ENCODE measurements at regions not wholly inside any gene's neighbourhood (a gene's known extent, or its start where the extent isn't known, plus 50 kb on each side); places are given as distances from the start of the nearest gene placed in this dataset.

DNA sequence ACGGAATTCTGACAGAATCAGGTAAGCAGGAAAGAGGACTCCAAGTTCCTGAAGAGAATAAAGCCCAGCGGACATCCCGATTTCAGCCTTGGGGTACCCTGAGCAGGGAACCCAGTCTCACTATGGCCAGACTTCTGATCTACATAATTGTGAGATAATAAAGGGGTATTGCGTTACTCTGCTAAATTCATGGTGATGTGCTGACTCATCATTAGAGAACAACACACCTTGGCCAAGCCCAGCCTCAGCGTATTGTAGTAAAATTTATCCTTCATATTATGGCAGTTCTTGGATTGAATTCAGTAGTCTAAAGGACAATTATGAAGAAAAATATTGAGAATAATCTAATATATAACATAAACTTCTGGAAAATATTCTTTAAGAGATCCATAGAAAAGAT, 170.2 kb upstream of the MAD2L1 start:
- Mint-ChIP-seq H3K4me1 (no peaks in the 10 kb centered on the region), H3K36me3 (ENCODE audit: insufficient read depth in 1 of 3, low read depth in 3 of 3) (no peaks in the 10 kb centered on the region; a peak in 1 of 7 replicates), H3K27ac (peak overlapping the region in 1 of 3 experiments; percentile 30; a peak in 2 of 7 replicates), H3K9me3 (peaks cover 0 to 3% of the 10 kb centered on the region in 2 experiments; a peak in 3 of 5 replicates), H3K4me3 (no peak overlapping the region), H3K27me3 (ENCODE audit: low read depth) (no peaks in the 10 kb centered on the region)
- no peak overlapping the region for H4K5ac ChIP-seq (ENCODE audit: insufficient read length, low read depth, low read length)
- no peaks in the 10 kb centered on the region for H3K23me2 ChIP-seq (ENCODE audit: insufficient read length, low read depth, low read length, poor library complexity, severe bottlenecking)
- H2BK12ac ChIP-seq (ENCODE audit: insufficient read length, low read depth, low read length) = no peak overlapping the region
- no CpG with 5 or more reads among the region's 5 CpGs for WGBS (ENCODE audit: extremely low coverage, insufficient read length, low lambda C conversion rate)
- no peaks in the 10 kb centered on the region for H3K4me1 ChIP-seq (ENCODE audit: insufficient read depth, low read length)
- no peaks in the 10 kb centered on the region for H3K9me3 ChIP-seq (ENCODE audit: control insufficient read depth, low read depth, low read length)
- H3K14ac ChIP-seq (ENCODE audit: insufficient read depth, low read length) = no peak overlapping the region
- H3K27me3 ChIP-seq (ENCODE audit: insufficient read depth, low read length) = no peaks in the 10 kb centered on the region
- no peak overlapping the region for H2BK120ac ChIP-seq (ENCODE audit: low read depth, low read length, poor library complexity, severe bottlenecking)
- no peaks in the 10 kb centered on the region for H3K79me1 ChIP-seq (ENCODE audit: insufficient read depth, low read depth, low read length, poor library complexity, severe bottlenecking)
- no peak overlapping the region for H2AFZ ChIP-seq (ENCODE audit: low read length)
- no peak overlapping the region for H2BK5ac ChIP-seq (ENCODE audit: insufficient read length, low read length)
- no peak overlapping the region for H3T11ph ChIP-seq (ENCODE audit: low read length)
- H4K8ac ChIP-seq (replicated peaks; ENCODE audit: insufficient read length, low read depth, low read length) = no peak overlapping the region
- H2BK20ac ChIP-seq (ENCODE audit: low read depth, low read length, poor library complexity, severe bottlenecking) = peak overlapping the region; percentile 75
- H2BK15ac ChIP-seq (ENCODE audit: low read depth, low read length) = no peak overlapping the region
- no peaks in the 10 kb centered on the region for H3K79me2 ChIP-seq (ENCODE audit: insufficient read depth, low read length)
- no peak overlapping the region for H3K23ac ChIP-seq (ENCODE audit: insufficient read length, low read depth, low read length)
- no peak overlapping the region for H3K4me2 ChIP-seq (ENCODE audit: insufficient read depth, insufficient read length, low read length)
- no peaks in the 10 kb centered on the region for H4K20me1 ChIP-seq (ENCODE audit: control insufficient read depth, insufficient read depth, insufficient read length)
- no peak overlapping the region for H3K4ac ChIP-seq (ENCODE audit: low read depth, low read length)
- H3K9ac ChIP-seq (ENCODE audit: extremely low read depth, insufficient read length, low read length) = no peak overlapping the region
- no peak overlapping the region for H3K27ac ChIP-seq (ENCODE audit: insufficient read length, low read depth, low read length)
- no peak overlapping the region for H3K18ac ChIP-seq (ENCODE audit: insufficient read length, low read depth, low read length)
- no peak overlapping the region for H2AK5ac ChIP-seq (ENCODE audit: insufficient read length, low read length)
- DNase-seq = no peak
- TF ChIP-seq, protein P1, sequence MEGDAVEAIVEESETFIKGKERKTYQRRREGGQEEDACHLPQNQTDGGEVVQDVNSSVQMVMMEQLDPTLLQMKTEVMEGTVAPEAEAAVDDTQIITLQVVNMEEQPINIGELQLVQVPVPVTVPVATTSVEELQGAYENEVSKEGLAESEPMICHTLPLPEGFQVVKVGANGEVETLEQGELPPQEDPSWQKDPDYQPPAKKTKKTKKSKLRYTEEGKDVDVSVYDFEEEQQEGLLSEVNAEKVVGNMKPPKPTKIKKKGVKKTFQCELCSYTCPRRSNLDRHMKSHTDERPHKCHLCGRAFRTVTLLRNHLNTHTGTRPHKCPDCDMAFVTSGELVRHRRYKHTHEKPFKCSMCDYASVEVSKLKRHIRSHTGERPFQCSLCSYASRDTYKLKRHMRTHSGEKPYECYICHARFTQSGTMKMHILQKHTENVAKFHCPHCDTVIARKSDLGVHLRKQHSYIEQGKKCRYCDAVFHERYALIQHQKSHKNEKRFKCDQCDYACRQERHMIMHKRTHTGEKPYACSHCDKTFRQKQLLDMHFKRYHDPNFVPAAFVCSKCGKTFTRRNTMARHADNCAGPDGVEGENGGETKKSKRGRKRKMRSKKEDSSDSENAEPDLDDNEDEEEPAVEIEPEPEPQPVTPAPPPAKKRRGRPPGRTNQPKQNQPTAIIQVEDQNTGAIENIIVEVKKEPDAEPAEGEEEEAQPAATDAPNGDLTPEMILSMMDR (conservative IDR thresholded peaks at IDR 0.05) = no peak
- H4K91ac ChIP-seq (ENCODE audit: insufficient read length, low read depth, low read length) = no peak overlapping the region
- no peak overlapping the region for H3K56ac ChIP-seq (ENCODE audit: insufficient read length, low read depth, low read length)

All from H9 (cell line).